ENCODE measurements at regions not wholly inside any gene's neighbourhood (a gene's known extent, or its start where the extent isn't known, plus 50 kb on each side); places are given as distances from the start of the nearest gene placed in this dataset.

DNA sequence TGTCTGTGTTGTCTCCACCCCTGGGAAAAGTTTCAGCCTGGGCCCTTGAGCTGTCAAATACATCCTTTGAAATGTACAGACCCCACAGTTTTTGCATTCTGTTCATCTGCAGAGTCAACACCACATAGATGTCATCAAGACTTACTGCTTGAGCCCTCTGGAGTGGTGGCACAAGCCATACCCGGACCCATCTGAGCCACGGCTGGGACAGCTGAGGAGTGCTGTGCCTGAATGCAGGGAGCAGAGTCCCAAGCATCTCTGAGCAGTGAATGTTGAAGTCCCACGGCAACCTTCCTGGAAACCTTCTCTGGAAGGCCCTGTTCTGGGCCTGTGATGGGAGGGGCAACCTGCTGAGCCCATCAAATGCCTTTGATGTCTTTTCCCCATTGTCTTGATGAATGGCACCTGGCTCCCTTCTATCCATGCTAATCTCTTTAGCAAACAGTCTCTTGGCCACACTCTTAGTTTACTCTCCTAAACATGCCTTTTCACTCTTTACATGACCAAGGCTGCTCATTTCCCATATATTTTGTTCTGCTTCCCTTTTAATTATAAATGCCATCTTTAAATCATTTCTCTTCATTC is 92.5 kb downstream of the ATPSCKMT start:
- no peak for DNase-seq
- H3K4me1 ChIP-seq (ENCODE audit: insufficient read depth), result no peaks in the 10 kb centered on the region
- H3K27ac ChIP-seq, result no peak overlapping the region
- no peaks in the 10 kb centered on the region for H3K27me3 ChIP-seq
- 49 to 63% (median 53%) methylated on average over 3 of the region's 3 CpGs for WGBS, 3 donors
- H3K36me3 ChIP-seq, result no peaks in the 10 kb centered on the region
- no peak overlapping the region for H3K4me3 ChIP-seq
- H3K9me3 ChIP-seq, result no peaks in the 10 kb centered on the region
- TF ChIP-seq EP300 (IDR thresholded peaks at IDR 0.05) (no peak), POLR2A (IDR thresholded peaks at IDR 0.05) (no peak)
- TF ChIP-seq, protein P1, sequence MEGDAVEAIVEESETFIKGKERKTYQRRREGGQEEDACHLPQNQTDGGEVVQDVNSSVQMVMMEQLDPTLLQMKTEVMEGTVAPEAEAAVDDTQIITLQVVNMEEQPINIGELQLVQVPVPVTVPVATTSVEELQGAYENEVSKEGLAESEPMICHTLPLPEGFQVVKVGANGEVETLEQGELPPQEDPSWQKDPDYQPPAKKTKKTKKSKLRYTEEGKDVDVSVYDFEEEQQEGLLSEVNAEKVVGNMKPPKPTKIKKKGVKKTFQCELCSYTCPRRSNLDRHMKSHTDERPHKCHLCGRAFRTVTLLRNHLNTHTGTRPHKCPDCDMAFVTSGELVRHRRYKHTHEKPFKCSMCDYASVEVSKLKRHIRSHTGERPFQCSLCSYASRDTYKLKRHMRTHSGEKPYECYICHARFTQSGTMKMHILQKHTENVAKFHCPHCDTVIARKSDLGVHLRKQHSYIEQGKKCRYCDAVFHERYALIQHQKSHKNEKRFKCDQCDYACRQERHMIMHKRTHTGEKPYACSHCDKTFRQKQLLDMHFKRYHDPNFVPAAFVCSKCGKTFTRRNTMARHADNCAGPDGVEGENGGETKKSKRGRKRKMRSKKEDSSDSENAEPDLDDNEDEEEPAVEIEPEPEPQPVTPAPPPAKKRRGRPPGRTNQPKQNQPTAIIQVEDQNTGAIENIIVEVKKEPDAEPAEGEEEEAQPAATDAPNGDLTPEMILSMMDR (IDR thresholded peaks at IDR 0.05), result no peak
- intact Hi-C loops (cut with DNase I), result no loop called here

DNA sequence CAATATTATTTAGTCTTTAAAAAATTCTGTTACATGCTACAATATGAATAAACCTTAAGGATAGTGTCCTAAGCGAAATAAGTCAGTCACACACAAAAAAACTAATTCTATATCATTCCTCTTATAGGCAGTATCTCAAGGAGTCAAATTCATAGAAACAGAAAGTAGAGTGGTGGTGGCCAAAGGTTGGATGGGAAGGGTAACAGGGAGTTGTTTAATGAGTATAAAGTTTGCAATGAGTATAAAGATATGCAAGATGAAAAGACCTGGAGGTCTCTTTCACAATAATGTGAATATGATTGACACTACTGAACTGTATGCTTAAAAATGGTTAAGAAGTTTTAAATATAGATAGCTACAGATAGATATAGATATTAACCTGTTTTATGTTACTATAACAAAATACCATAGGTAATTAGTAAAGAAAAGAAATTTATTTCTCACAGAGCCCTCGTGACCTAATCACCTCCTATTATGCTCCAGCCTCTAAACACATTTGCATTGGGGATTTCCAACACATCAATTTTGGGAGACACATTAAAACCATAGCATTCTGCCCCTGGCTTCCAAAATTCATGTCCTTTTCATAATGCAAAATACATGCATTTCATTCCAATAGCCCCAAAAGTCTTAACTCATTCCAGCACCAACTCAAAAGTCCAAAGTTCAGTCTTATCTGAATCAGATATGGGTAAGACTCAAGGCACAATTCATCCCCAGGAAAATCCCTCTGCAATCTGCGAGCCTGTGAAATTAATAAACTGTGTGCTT is 93.6 kb downstream of the ATPSCKMT start:
- no peak for DNase-seq
- 78 to 83% (median 82%) methylated on average over 3 of the region's 3 CpGs for WGBS, 3 donors
- H3K27me3 ChIP-seq, result no peaks in the 10 kb centered on the region

DNA sequence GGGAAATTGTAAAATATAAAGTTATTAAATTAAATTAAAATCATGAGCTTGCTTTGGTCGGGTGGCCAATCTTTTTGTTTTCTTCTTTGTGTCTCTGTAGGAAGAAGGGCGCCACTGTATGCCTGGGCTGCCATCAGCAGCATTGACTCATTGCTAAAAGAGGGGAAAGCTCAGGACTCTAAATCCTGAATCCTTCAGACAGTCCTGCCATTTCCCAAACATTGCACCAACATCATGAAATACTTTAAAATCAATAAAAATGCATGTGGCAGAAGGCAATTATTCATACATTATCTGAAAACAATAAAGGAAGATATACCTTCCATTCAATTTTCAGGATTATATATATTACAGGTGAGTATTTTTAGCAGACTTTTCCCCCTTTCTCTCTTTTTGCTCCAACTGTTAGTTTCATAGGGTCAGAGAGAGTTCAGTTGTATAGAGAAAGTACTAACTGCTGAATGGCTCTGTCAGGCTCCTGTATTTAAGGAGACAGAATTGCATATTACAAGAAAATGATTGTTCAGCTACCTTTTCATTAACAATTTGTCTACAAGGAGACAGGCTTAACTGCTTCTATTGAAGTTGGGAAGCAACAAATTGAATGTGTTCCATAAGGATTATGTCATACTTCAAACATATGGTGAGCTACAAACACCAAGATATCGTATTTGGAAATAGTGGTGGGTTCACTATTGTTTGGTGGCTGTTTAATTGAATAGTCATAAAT is 95.7 kb downstream of the ATPSCKMT start:
- 50 to 57% (median 54%) methylated on average over 3 of the region's 3 CpGs for WGBS, 3 donors
- intact Hi-C loops (cut with DNase I), result no loop called here
- H3K27me3 ChIP-seq, result no peaks in the 10 kb centered on the region

More for the DNA sequence above, 93.6 kb downstream of the ATPSCKMT start:
- intact Hi-C loops (cut with DNase I), result no loop called here
- no peaks in the 10 kb centered on the region for H3K4me1 ChIP-seq (ENCODE audit: insufficient read depth)
- no peaks in the 10 kb centered on the region for H3K36me3 ChIP-seq
- no peaks in the 10 kb centered on the region for H3K9me3 ChIP-seq
- TF ChIP-seq POLR2A (IDR thresholded peaks at IDR 0.05) (no peak), EP300 (IDR thresholded peaks at IDR 0.05) (no peak)
- TF ChIP-seq, protein P1 (IDR thresholded peaks at IDR 0.05), result no peak
- H3K27ac ChIP-seq, result no peak overlapping the region
- no peak overlapping the region for H3K4me3 ChIP-seq

DNA sequence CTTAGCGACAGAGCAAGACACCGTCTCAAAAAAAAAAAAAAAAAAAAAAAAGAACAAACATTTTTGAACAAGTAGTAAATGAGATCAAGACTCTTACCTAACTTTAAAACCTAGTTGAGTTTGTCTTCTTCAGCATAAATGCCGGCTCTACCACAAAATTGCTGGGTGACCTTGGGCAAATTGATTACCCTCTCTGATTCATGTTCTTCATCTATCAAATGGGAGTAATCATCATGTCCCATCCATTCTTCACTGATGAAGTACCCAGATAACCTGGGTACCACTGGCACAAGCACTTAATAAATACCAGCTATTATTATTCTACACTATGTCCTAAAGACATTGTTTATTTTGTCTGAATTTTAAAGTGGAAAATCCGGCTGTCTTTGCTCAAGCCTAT is 96.3 kb downstream of the ATPSCKMT start:
- Histone ChIP-seq H3K4me3 (no peak overlapping the region), H3K27me3 (no peaks in the 10 kb centered on the region), H3K27ac (no peak overlapping the region), H3K36me3 (no peaks in the 10 kb centered on the region), H3K9me3 (no peaks in the 10 kb centered on the region), H3K4me1 (ENCODE audit: insufficient read depth) (no peaks in the 10 kb centered on the region)
- 72 to 80% (median 74%) methylated on average over 4 of the region's 4 CpGs for WGBS, 3 donors
- TF ChIP-seq POLR2A (IDR thresholded peaks at IDR 0.05) (no peak), EP300 (IDR thresholded peaks at IDR 0.05) (no peak)
- TF ChIP-seq, protein P1 (IDR thresholded peaks at IDR 0.05), result no peak
- intact Hi-C loops (cut with DNase I), result no loop called here
- DNase-seq, result no peak

More for the DNA sequence above, 95.7 kb downstream of the ATPSCKMT start:
- H3K4me1 ChIP-seq (ENCODE audit: insufficient read depth), result no peaks in the 10 kb centered on the region
- no peak overlapping the region for H3K4me3 ChIP-seq
- no peak overlapping the region for H3K27ac ChIP-seq
- TF ChIP-seq, protein P1 (IDR thresholded peaks at IDR 0.05), result no peak
- TF ChIP-seq POLR2A (IDR thresholded peaks at IDR 0.05), result no peak
- TF ChIP-seq EP300 (IDR thresholded peaks at IDR 0.05), result no peak
- no peaks in the 10 kb centered on the region for H3K36me3 ChIP-seq
- H3K9me3 ChIP-seq, result no peaks in the 10 kb centered on the region
- no peak for DNase-seq
